Neuronal stem cell (in vitro differentiated cells): ENCODE measurements at regions not wholly inside any gene's neighbourhood (a gene's known extent, or its start where the extent isn't known, plus 50 kb on each side); places are given as distances from the start of the nearest gene placed in this dataset.
"Not testable (repeated sequence)": the region's sequence is repeated elsewhere in the genome, so short reads cannot be mapped to it uniquely, and the experiment has no call there.

ENCODE experiments used
- DNase-seq: peaks from one replicate; pipeline ENCODE4 v3.0.0-alpha.2; 2013; ENCODE audit warnings: low spot score
- H2AFZ ChIP-seq: one replicate; pipeline ENCODE4 v1.6.1; 2013; ENCODE audit warnings: mild to moderate bottlenecking, low read length, inconsistent platforms
- H2AK5ac ChIP-seq: 2 replicates; pipeline ENCODE4 v1.6.1; 2013; ENCODE audit warnings: low read depth, mild to moderate bottlenecking, inconsistent platforms, low read length, moderate library complexity, mixed read lengths
- H2BK120ac ChIP-seq: 2 replicates; pipeline ENCODE4 v1.6.1; 2013; ENCODE audit warnings: low read depth, mild to moderate bottlenecking, inconsistent platforms, low read length, moderate library complexity, mixed read lengths
- H2BK12ac ChIP-seq: one replicate; pipeline ENCODE4 v1.6.1; 2013; ENCODE audit warnings: low read length, inconsistent platforms
- H2BK15ac ChIP-seq: 2 replicates; pipeline ENCODE4 v1.6.1; 2013; ENCODE audit warnings: mild to moderate bottlenecking, low read length, inconsistent platforms, mixed read lengths
- H2BK5ac ChIP-seq: one replicate; pipeline ENCODE4 v1.6.1; 2013; ENCODE audit warnings: inconsistent platforms, mild to moderate bottlenecking, low read length, moderate library complexity
- H3K14ac ChIP-seq: one replicate; pipeline ENCODE4 v1.6.1; 2013; ENCODE audit warnings: low read length, inconsistent platforms
- H3K18ac ChIP-seq: 2 replicates; pipeline ENCODE4 v1.6.1; 2013; ENCODE audit warnings: low read length, inconsistent platforms
- H3K23ac ChIP-seq: 2 replicates; pipeline ENCODE4 v1.6.1; 2013; ENCODE audit warnings: low read depth, mild to moderate bottlenecking, mixed read lengths, low read length, inconsistent platforms; ENCODE audit not compliant: poor library complexity
- H3K27ac ChIP-seq: replicated peaks from 3 replicates; pipeline ENCODE4 v1.5.1; 2013; ENCODE audit warnings: low read length, inconsistent platforms
- H3K27me3 ChIP-seq, 3 experiments: 2 replicates each; pipeline ENCODE4 v1.6.1; 2013; ENCODE audit warnings: low read length in 3 of 3, mild to moderate bottlenecking in 2 of 3, inconsistent platforms in 1 of 3, low read depth in 1 of 3, mixed read lengths in 1 of 3, moderate library complexity in 1 of 3; ENCODE audit not compliant: control insufficient read depth in 3 of 3, insufficient read depth in 3 of 3
- H3K36me3 ChIP-seq, 2 donors: replicated peaks in 1 of 2; 2 replicates each; pipeline ENCODE4 v1.6.1; 2013; ENCODE audit warnings: low read length in 2 of 2; ENCODE audit not compliant: control insufficient read depth in 2 of 2, insufficient read depth in 2 of 2
- H3K4ac ChIP-seq: 2 replicates; pipeline ENCODE4 v1.6.1; 2013; ENCODE audit warnings: inconsistent platforms, mild to moderate bottlenecking, low read length, moderate library complexity
- H3K4me1 ChIP-seq, 2 donors: 1 replicate in 1 of 2; 2 replicates in 1 of 2; pipeline ENCODE4 v1.6.1; 2013; ENCODE audit warnings: low read length in 2 of 2, low read depth in 1 of 2; ENCODE audit not compliant: control insufficient read depth in 2 of 2, insufficient read depth in 1 of 2
- H3K4me2 ChIP-seq: one replicate; pipeline ENCODE4 v1.6.1; 2013; ENCODE audit warnings: mild to moderate bottlenecking, low read length, inconsistent platforms; ENCODE audit not compliant: insufficient read depth, poor library complexity, severe bottlenecking
- H3K4me3 ChIP-seq, 2 donors: 2 replicates each; pipeline ENCODE4 v1.5.1; 2013; ENCODE audit warnings: low read length in 2 of 2, mild to moderate bottlenecking in 2 of 2, inconsistent platforms in 1 of 2, moderate library complexity in 1 of 2
- H3K79me1 ChIP-seq: one replicate; pipeline ENCODE4 v1.6.1; 2013; ENCODE audit warnings: low read depth, mild to moderate bottlenecking, inconsistent platforms, low read length, moderate library complexity
- H3K9ac ChIP-seq: one replicate; pipeline ENCODE4 v1.6.1; 2013; ENCODE audit warnings: mild to moderate bottlenecking, low read depth, low read length, inconsistent platforms; ENCODE audit not compliant: poor library complexity
- H3K9me3 ChIP-seq, 2 donors: replicated peaks in 1 of 2; 2 replicates each; pipeline versions ENCODE3 to v1.6.1; 2013; ENCODE audit warnings: low read length in 2 of 2, mild to moderate bottlenecking in 2 of 2, inconsistent platforms in 1 of 2, low read depth in 1 of 2, mixed read lengths in 1 of 2, moderate library complexity in 1 of 2; ENCODE audit not compliant: control insufficient read depth in 2 of 2, insufficient read depth in 1 of 2
- H4K8ac ChIP-seq: one replicate; pipeline ENCODE4 v1.6.1; 2013; ENCODE audit warnings: low read depth, mild to moderate bottlenecking, inconsistent platforms, low read length, moderate library complexity
- H4K91ac ChIP-seq: one replicate; pipeline ENCODE4 v1.6.1; 2013; ENCODE audit warnings: low read length, low read depth, mild to moderate bottlenecking, inconsistent platforms; ENCODE audit not compliant: poor library complexity
- WGBS, 2 donors: extraction: QIAGEN DNeasy Blood & Tissue Kit; methylation state at CpG; one replicate each; pipeline ENCODE4 v1.1.7; 2013; ENCODE audit warnings: missing lambda C conversion rate in 2 of 2, mixed read lengths in 1 of 2; ENCODE audit not compliant: insufficient read length in 2 of 2, insufficient replicate concordance in 1 of 2; ENCODE audit errors: extremely low coverage in 2 of 2; 5-methylcytosine and 5-hydroxymethylcytosine counted together

DNA sequence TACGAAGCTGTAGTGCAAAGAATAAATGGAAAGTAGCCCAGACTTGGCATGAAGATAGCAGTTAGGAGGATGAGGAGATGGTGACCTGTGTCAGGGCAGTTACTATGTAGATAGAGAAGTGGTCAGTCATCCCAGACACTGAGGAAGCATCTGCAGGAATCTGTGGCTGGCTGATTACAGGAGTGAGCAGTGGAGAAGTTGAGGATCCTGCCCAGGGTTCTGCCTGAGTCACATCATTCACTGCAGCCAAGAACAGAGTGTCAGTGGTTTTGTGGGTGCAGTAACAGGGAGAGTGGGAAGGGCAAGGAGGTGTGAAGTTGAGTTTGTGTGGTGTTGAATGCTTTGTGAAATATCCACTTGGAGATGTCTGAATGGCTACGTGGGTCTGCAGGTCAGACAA is 676.4 kb upstream of the NRP1 start:
- WGBS, 2 donors: no CpG with 5 or more reads among the region's 2 CpGs
- H3K4me2 ChIP-seq: no peak overlapping the region

GRCh38 chr10:34010228-34010627 is 675.8 kb upstream of the NRP1 start:
- H3K4me2 ChIP-seq, H2BK12ac ChIP-seq, DNase-seq, H3K79me1 ChIP-seq, H3K36me3 ChIP-seq, H2AFZ ChIP-seq, H3K4ac ChIP-seq, H3K27me3 ChIP-seq, H4K8ac ChIP-seq, H3K27ac ChIP-seq, H3K4me1 ChIP-seq, H2AK5ac ChIP-seq, H2BK5ac ChIP-seq, H2BK120ac ChIP-seq, H4K91ac ChIP-seq, H2BK15ac ChIP-seq, H3K23ac ChIP-seq, H3K4me3 ChIP-seq, H3K14ac ChIP-seq, H3K18ac ChIP-seq, H3K9me3 ChIP-seq, H3K9ac ChIP-seq: not testable (repeated sequence)
- no CpG with 5 or more reads among the region's 1 CpG for WGBS, 2 donors

More for the DNA sequence above, 676.4 kb upstream of the NRP1 start:
- Histone ChIP-seq H3K14ac (peak overlapping the region; percentile 39), H3K36me3 (no peaks in the 10 kb centered on the region), H3K23ac (no peak overlapping the region), H3K27ac (no peak overlapping the region), H4K91ac (no peak overlapping the region), H2AFZ (no peak overlapping the region), H3K4ac (no peak overlapping the region), H3K4me1 (no peaks in the 10 kb centered on the region), H3K9ac (no peak overlapping the region), H3K79me1 (no peaks in the 10 kb centered on the region), H4K8ac (no peak overlapping the region), H3K18ac (no peak overlapping the region), H2BK15ac (no peak overlapping the region), H3K27me3 (no peaks in the 10 kb centered on the region), H3K4me3 (no peak overlapping the region), H2AK5ac (no peak overlapping the region), H2BK120ac (no peak overlapping the region), H3K9me3 (peaks cover 0 to 4% of the 10 kb centered on the region in 2 donors), H2BK12ac (no peak overlapping the region), H2BK5ac (no peak overlapping the region)
- no peak for DNase-seq

GRCh38 chr10:34008656-34009055 is 674.2 kb upstream of the NRP1 start:
- H4K8ac ChIP-seq: no peak overlapping the region
- no peaks in the 10 kb centered on the region for H3K36me3 ChIP-seq
- no peak overlapping the region for H3K4ac ChIP-seq
- H2BK12ac ChIP-seq: no peak overlapping the region
- no peak overlapping the region for H3K27ac ChIP-seq
- no peak for DNase-seq
- no peak overlapping the region for H3K4me3 ChIP-seq
- no peak overlapping the region for H2BK5ac ChIP-seq
- no peak overlapping the region for H3K14ac ChIP-seq
- H3K9me3 ChIP-seq: peaks cover 0 to 4% of the 10 kb centered on the region in 2 donors
- H2BK15ac ChIP-seq: no peak overlapping the region
- no peaks in the 10 kb centered on the region for H3K79me1 ChIP-seq
- H2BK120ac ChIP-seq: no peak overlapping the region
- WGBS, 2 donors: no CpG with 5 or more reads among the region's 1 CpG
- H3K18ac ChIP-seq: no peak overlapping the region
- no peak overlapping the region for H3K23ac ChIP-seq
- H4K91ac ChIP-seq: no peak overlapping the region
- no peak overlapping the region for H3K9ac ChIP-seq
- no peak overlapping the region for H3K4me2 ChIP-seq
- no peak overlapping the region for H2AK5ac ChIP-seq
- peaks cover 2 to 5% of the 10 kb centered on the region in 2 donors for H3K4me1 ChIP-seq
- no peak overlapping the region for H2AFZ ChIP-seq
- no peaks in the 10 kb centered on the region for H3K27me3 ChIP-seq

DNA sequence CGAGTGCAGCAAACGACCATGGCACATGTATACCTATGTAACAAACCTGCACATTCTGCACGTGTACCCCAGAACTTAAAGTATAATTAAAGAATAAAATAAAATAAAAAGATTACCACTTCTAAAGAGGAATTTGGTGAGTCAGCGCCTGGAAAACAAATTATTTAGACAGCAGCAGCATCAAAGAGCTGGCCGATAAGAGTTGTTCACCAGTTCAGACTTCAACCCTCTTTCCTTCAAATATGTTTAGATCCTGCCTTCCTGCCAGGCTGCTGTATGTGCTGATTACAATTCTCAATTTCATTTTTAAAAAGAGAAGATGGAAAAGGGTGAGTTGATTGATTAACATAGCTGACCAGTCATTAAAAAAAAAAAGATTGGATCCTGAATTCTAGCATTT is 672.0 kb upstream of the NRP1 start:
- no peak overlapping the region for H3K14ac ChIP-seq
- no peak overlapping the region for H2BK15ac ChIP-seq
- no peak overlapping the region for H3K9ac ChIP-seq
- H3K36me3 ChIP-seq: no peaks in the 10 kb centered on the region
- no peak for DNase-seq
- no peak overlapping the region for H2BK5ac ChIP-seq
- no peak overlapping the region for H2BK12ac ChIP-seq
- H3K9me3 ChIP-seq: peaks cover 0 to 4% of the 10 kb centered on the region in 2 donors
- H3K4me1 ChIP-seq: peaks cover 9 to 10% of the 10 kb centered on the region in 2 donors
- no peak overlapping the region for H2AFZ ChIP-seq
- H3K27ac ChIP-seq: no peak overlapping the region
- H2AK5ac ChIP-seq: no peak overlapping the region
- no peak overlapping the region for H3K18ac ChIP-seq
- no peak overlapping the region for H3K4me3 ChIP-seq
- no peaks in the 10 kb centered on the region for H3K79me1 ChIP-seq
- H2BK120ac ChIP-seq: no peak overlapping the region
- H3K4ac ChIP-seq: no peak overlapping the region
- no peak overlapping the region for H3K4me2 ChIP-seq
- peaks cover 0 to 5% (median 0%) of the 10 kb centered on the region in 3 experiments for H3K27me3 ChIP-seq
- WGBS, 2 donors: no CpG with 5 or more reads among the region's 5 CpGs
- H4K91ac ChIP-seq: no peak overlapping the region
- H3K23ac ChIP-seq: no peak overlapping the region
- no peak overlapping the region for H4K8ac ChIP-seq
